ENCODE measurements at regions not wholly inside any gene's neighbourhood (a gene's known extent, or its start where the extent isn't known, plus 50 kb on each side); places are given as distances from the start of the nearest gene placed in this dataset.
A peak's percentile ranks its signal among the peaks of the same experiment; 100 is the strongest.

- H3K4me1 ChIP-seq (ENCODE audit: low read depth), result no peaks in the 10 kb centered on the region
- intact Hi-C loops (cut with DNase I, micrococcal nuclease), result no loop called here
- DNase-seq (no peak), ATAC-seq (no peak)
- no peak for TF ChIP-seq CTCF (IDR thresholded peaks at IDR 0.05)
- no peak overlapping the region for H3K4me3 ChIP-seq
- H3K9me3 ChIP-seq, result no peaks in the 10 kb centered on the region
- no peaks in the 10 kb centered on the region for H3K36me3 ChIP-seq (ENCODE audit: low read depth)
Measured at GRCh38 chr20:40359131-40359912, 329.7 kb downstream of the MAFB start.

GRCh38 chr20:40354880-40355279 lies 334.2 kb downstream of the MAFB start:
- Histone ChIP-seq H3K9me3 (no peaks in the 10 kb centered on the region), H3K4me1 (ENCODE audit: low read depth) (no peaks in the 10 kb centered on the region), H3K36me3 (ENCODE audit: low read depth) (no peaks in the 10 kb centered on the region), H3K4me3 (no peak overlapping the region)
- ATAC-seq, result no peak
- no peak for DNase-seq
- no peak for TF ChIP-seq CTCF (IDR thresholded peaks at IDR 0.05)
- intact Hi-C loops (cut with DNase I, micrococcal nuclease), result no loop called here

GRCh38 chr20:40343390-40343789 lies 345.6 kb downstream of the MAFB start:
- Histone ChIP-seq H3K4me1 (ENCODE audit: low read depth) (no peaks in the 10 kb centered on the region), H3K9me3 (peaks cover 11% of the 10 kb centered on the region), H3K4me3 (no peak overlapping the region), H3K36me3 (ENCODE audit: low read depth) (no peaks in the 10 kb centered on the region)
- no peak for TF ChIP-seq CTCF (IDR thresholded peaks at IDR 0.05)
- intact Hi-C loops (cut with DNase I, micrococcal nuclease), result no loop called here
- ATAC-seq (no peak), DNase-seq (no peak)

- Histone ChIP-seq H3K4me3 (no peak overlapping the region), H3K9me3 (peaks cover 11% of the 10 kb centered on the region), H3K4me1 (ENCODE audit: low read depth) (no peaks in the 10 kb centered on the region), H3K36me3 (ENCODE audit: low read depth) (no peaks in the 10 kb centered on the region)
- intact Hi-C loops (cut with DNase I, micrococcal nuclease), result no loop called here
- ATAC-seq, result no peak
- TF ChIP-seq CTCF (IDR thresholded peaks at IDR 0.05), result no peak
- no peak for DNase-seq
Measured at GRCh38 chr20:40341561-40341960, 347.5 kb downstream of the MAFB start.

- ATAC-seq (peak; percentile 48), DNase-seq (peak in 2 of 3 donors; percentile 25 to 63)
- Histone ChIP-seq H3K9me3 (peaks cover 11% of the 10 kb centered on the region), H3K4me1 (ENCODE audit: low read depth) (no peaks in the 10 kb centered on the region), H3K36me3 (ENCODE audit: low read depth) (no peaks in the 10 kb centered on the region), H3K4me3 (no peak overlapping the region)
- no peak for TF ChIP-seq CTCF (IDR thresholded peaks at IDR 0.05)
- intact Hi-C loops (cut with DNase I, micrococcal nuclease), result no loop called here
Measured at GRCh38 chr20:40339661-40340449, 349.2 kb downstream of the MAFB start.
